GM12873 (cell line): ENCODE measurements at regions not wholly inside any gene's neighbourhood (a gene's known extent, or its start where the extent isn't known, plus 50 kb on each side); places are given as distances from the start of the nearest gene placed in this dataset.

Experiments used
- TF ChIP-seq, protein P1 (sequence below): IDR thresholded peaks from 2 replicates; pipeline ENCODE4 v1.5.1; 2012; ENCODE audit warnings: low read depth, mild to moderate bottlenecking, moderate library complexity, low read length, control low read depth; ENCODE audit not compliant: insufficient read depth; ENCODE audit errors: missing control alignments

DNA sequence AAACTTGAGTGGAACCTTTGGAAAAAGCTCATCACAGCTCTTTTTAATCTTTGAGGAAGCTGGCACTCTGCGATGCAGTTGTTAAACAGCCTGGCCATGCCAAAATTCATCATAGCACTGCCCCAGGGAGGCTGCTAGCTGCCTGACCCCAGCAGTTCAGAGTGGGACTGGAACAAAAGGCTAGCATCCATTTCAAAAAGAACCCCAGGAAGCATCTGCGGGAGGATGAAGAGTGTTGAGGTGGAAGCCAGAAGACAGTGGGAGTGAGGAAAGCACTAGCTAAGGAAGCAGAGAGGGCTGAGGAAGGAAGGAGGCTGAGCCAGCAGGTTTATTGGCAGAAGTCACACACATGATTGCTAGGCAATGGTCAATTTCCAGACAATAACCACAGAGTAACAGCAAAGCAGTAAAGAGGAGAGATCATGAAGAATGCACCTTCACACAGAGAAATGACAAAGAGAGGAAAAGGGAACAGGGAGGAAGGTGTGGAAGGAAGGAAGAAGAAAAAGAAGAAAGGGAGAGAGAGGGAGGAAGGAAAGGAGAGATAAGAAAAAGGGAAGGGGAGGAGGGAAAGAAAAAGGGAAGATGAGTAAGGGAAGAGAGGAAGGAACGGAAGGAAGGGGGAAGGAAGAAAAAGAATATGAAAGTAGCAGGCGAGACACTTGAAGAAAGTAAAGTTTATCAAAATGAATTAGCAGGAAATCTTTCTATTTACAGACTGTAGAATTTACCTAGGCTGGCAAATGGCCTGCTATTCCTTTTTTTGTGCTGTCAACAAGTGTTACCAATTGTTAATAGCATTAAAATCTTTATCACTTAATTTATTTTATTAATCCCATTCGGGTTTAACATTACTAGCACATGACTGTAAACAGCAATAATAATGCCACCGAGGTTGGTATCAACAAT is 270.0 kb upstream of the PSMD7 start:
- TF ChIP-seq, protein P1, sequence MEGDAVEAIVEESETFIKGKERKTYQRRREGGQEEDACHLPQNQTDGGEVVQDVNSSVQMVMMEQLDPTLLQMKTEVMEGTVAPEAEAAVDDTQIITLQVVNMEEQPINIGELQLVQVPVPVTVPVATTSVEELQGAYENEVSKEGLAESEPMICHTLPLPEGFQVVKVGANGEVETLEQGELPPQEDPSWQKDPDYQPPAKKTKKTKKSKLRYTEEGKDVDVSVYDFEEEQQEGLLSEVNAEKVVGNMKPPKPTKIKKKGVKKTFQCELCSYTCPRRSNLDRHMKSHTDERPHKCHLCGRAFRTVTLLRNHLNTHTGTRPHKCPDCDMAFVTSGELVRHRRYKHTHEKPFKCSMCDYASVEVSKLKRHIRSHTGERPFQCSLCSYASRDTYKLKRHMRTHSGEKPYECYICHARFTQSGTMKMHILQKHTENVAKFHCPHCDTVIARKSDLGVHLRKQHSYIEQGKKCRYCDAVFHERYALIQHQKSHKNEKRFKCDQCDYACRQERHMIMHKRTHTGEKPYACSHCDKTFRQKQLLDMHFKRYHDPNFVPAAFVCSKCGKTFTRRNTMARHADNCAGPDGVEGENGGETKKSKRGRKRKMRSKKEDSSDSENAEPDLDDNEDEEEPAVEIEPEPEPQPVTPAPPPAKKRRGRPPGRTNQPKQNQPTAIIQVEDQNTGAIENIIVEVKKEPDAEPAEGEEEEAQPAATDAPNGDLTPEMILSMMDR = no peak

DNA sequence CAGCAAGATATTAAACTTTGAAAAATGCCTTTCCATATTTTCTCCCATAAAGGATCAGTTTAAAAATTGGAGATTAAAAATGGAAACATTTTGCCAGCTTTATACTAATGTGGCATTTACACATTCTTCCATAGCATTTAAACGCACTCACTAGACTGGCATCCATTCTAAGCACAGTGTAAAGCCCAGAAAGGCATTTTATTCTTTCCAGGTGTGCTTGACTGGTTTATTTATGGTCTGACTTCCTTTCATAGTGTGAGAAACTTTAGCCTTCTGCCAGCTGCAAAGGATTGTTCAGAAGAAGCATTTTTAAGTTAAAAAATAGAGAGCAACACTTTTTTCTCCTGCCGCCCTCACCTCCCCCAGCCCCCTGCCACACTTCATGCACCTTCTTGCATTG is 271.7 kb upstream of the PSMD7 start:
- TF ChIP-seq, protein P1 = no peak

DNA sequence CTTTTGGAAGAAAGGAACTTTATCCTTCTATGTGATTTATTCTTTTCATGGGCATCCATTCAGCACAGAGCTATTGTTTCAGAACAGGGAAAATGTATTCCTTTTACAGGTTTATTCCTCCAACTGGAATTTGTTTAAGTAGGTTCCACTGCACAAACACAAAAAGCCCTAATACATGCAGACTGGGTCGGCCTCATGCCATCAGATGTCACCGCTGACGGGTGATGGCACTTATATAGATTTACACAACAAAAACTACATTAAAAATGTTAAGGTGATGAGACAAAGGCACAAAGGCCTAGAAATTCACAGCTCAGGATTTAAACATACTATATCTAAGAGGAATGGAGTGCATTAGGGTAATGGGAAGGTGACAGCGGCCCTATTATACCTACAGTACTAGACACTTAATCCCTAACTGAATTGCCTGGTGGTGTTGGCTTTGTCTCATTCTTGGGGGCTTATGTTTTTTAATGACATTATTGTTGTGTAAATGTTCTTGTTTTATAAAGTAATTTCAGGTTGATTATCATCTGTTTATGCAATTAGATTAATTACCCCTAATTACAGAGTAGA is 276.4 kb upstream of the PSMD7 start:
- TF ChIP-seq, protein P1 = no peak

DNA sequence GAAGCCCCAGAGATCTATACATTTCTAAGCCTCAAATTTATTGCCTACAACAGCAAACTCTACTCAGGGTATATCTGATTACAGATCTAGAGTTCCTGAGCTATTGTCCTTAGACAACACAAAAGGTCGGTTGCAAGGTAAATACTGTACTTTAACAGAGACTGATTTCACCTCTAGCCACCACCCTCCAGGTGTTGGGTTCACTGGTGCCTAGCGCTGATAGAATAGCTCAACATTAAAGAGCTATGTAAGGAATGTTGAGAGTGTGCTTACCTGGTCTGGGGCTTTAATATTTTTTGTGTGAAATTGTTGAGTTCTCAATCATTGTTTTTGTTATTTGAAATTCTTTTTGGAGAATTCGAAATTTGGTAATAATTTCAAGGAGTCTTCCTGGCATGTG is 277.0 kb upstream of the PSMD7 start:
- TF ChIP-seq, protein P1 = no peak

DNA sequence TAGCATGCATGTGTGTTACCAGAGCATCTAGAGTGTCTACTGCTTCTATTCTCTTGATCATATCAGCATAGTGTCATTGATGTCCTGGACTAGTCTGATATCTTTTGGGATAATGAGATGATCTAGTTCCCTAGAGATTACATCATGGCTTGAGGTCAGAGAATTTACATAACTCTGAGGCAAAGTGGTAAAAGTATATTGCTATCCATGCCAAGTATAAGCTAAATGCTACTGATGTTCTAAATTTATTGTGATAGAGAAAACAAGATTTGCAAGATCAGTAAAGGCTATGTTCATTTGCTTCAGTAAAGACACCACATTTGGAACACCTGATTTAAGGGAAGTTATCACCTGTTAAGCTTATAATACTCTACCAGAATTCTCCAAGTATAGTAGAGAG is 280.7 kb upstream of the PSMD7 start:
- TF ChIP-seq, protein P1 = no peak

DNA sequence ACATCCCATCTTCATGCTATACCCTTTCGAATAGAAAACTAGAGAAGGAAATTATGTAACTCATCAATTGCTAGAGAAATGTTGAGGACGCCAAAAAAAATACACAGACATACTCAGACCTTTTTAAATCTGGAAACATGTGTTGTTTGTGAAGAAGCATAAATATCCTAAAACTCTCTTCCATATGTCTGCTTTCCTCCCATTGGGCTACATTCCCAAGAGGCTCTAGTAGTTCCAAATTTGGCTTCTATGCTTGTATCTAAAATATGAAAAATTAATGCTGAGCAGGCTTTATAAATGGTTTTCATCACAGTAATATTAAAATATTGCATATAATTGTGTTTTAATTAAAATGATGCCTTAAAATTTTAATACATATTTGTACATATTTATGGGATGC is 297.9 kb upstream of the PSMD7 start:
- TF ChIP-seq, protein P1 = no peak

DNA sequence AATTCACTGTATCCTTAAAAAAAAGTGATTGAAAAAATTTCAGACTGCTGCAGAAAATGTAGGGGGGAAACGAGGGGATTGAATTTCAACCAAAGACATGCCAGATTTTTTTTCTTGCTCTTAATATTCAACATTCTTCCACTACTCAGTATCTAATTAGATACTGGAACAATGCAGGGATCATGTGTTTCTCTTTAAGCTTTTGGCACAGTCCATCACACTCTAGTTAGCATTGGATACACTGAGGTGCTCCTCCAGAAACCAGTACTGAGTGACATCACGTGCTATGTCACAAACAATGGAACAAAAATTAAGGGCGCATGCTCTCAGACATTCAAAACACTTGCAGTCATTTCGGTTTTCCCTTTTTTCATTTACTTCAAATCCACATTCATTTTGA is 298.6 kb upstream of the PSMD7 start:
- TF ChIP-seq, protein P1 = no peak
